Sigmoid colon (tissue), 6 donors: ENCODE measurements at regions not wholly inside any gene's neighbourhood (a gene's known extent, or its start where the extent isn't known, plus 50 kb on each side); places are given as distances from the start of the nearest gene placed in this dataset.

Experiments
- DNase-seq: peaks from one replicate; pipeline ENCODE4 v3.0.0-alpha.2; 2019
- H3K27ac ChIP-seq, 4 donors: fragments of 200-600 bp; sonication (generic); one replicate each; pipeline ENCODE4 v1.5.1; 2016 to 2019; ENCODE audit warnings: mild to moderate bottlenecking in 1 of 4
- H3K27me3 ChIP-seq, 3 donors: fragments of 200-600 bp; sonication (generic); one replicate each; pipeline ENCODE4 v1.5.1; 2019; ENCODE audit warnings: mild to moderate bottlenecking in 1 of 3
- H3K36me3 ChIP-seq, 4 donors: fragments of 200-600 bp; sonication (generic); one replicate each; pipeline ENCODE4 v1.5.1; 2016 to 2019
- H3K4me1 ChIP-seq, 4 donors: fragments of 200-600 bp; sonication (generic); one replicate each; pipeline ENCODE4 v1.5.1; 2017 to 2019
- H3K4me3 ChIP-seq, 4 donors: fragments of 200-600 bp; sonication (generic); one replicate each; pipeline ENCODE4 v1.5.1; 2017 to 2019; ENCODE audit warnings: mild to moderate bottlenecking in 2 of 4, moderate library complexity in 1 of 4
- H3K9me3 ChIP-seq, 4 donors: fragments of 200-600 bp in 3 of 4; sonication (generic) in 3 of 4; one replicate each; pipeline versions ENCODE4 v1.5.1 to v1.6.1; 2013 to 2019
- EP300 ChIP-seq, 4 donors: sonication (generic); formaldehyde crosslinking; IDR thresholded peaks; one replicate each; pipeline ENCODE4 v1.6.1; 2017; ENCODE audit warnings: antibody characterized with exemption in 4 of 4
- POLR2A ChIP-seq, 2 donors: fragments of 450-650 bp; IDR thresholded peaks; one replicate each; pipeline ENCODE4 v1.6.1; 2016; ENCODE audit warnings: antibody characterized with exemption in 2 of 2, mild to moderate bottlenecking in 2 of 2, moderate library complexity in 2 of 2
- POLR2AphosphoS5 ChIP-seq, 4 donors: sonication (generic); formaldehyde crosslinking; IDR thresholded peaks; one replicate each; pipeline ENCODE4 v1.6.1; 2017; ENCODE audit warnings: antibody characterized with exemption in 4 of 4
- WGBS, 2 donors: extraction: QIAGEN DNeasy Blood & Tissue Kit; methylation state at CpG; one replicate each; pipeline ENCODE4 v1.1.7; 2013; 5-methylcytosine and 5-hydroxymethylcytosine counted together
- intact Hi-C: fragments of 100-400 bp; cut with DNase I; formaldehyde crosslinking; loops from one replicate; pipeline ENCODE4 v1.15.1; 2023
- TF ChIP-seq, protein P1 (sequence below), 4 experiments: fragments of 450-650 bp in 3 of 4; fragments of 200-600 bp in 1 of 4; IDR thresholded peaks; one replicate each; pipeline ENCODE4 v1.5.1; 2016 to 2019; ENCODE audit warnings: antibody characterized with exemption in 4 of 4, mild to moderate bottlenecking in 3 of 4, moderate library complexity in 2 of 4
- donor health status: healthy with polysubstance abuse.
- donor health status: healthy.

DNA sequence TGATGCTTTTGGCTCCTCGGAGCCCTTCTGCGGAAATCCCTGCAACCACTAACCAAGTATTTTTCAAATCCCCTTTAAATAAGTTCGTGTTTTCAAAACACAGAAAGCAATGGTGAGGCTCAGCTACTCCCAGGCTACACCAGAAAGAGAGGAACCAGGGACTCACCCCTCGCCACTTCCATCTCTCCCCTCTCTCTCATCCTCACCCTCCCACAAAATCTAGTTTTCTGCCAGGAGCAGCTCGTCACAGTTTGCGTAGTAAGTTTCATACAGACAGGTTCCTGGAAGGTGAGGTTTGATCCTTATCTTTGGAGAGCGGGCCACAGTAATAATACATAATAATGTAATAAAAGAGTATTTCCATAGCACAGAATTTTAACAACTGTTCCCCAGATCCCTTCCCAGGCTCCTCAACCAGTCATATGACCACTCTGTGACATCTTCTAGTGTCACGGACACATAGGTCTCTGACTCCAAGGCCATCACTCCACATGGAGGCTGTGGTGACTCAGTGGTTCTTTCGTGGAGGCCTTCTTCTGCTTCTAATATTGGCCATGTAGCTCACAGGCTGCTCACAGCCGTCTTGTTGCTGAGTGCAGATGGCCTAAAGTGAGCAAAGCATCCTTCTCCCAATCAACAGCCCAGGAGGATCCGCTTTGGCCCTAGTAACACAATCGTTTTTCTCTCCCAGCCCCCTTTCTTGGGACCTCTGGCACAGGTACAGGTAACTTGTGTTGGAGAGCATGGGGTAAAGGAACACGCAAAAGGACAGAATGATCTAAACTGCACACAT is 295.7 kb downstream of the CDC5L start:
- intact Hi-C loops: no loop called here
- no peaks in the 10 kb centered on the region for H3K36me3 ChIP-seq
- H3K27ac ChIP-seq: no peak overlapping the region
- no peak for DNase-seq
- no peak for TF ChIP-seq POLR2A (IDR thresholded peaks at IDR 0.05)
- TF ChIP-seq, protein P1, sequence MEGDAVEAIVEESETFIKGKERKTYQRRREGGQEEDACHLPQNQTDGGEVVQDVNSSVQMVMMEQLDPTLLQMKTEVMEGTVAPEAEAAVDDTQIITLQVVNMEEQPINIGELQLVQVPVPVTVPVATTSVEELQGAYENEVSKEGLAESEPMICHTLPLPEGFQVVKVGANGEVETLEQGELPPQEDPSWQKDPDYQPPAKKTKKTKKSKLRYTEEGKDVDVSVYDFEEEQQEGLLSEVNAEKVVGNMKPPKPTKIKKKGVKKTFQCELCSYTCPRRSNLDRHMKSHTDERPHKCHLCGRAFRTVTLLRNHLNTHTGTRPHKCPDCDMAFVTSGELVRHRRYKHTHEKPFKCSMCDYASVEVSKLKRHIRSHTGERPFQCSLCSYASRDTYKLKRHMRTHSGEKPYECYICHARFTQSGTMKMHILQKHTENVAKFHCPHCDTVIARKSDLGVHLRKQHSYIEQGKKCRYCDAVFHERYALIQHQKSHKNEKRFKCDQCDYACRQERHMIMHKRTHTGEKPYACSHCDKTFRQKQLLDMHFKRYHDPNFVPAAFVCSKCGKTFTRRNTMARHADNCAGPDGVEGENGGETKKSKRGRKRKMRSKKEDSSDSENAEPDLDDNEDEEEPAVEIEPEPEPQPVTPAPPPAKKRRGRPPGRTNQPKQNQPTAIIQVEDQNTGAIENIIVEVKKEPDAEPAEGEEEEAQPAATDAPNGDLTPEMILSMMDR (IDR thresholded peaks at IDR 0.05): no peak
- no peak for TF ChIP-seq POLR2AphosphoS5 (IDR thresholded peaks at IDR 0.05)
- TF ChIP-seq EP300 (IDR thresholded peaks at IDR 0.05): no peak
- WGBS, 2 donors: 82 to 83% methylated on average over 13 of the region's 13 CpGs
- H3K4me3 ChIP-seq: no peak overlapping the region
- H3K27me3 ChIP-seq: no peaks in the 10 kb centered on the region
- no peaks in the 10 kb centered on the region for H3K4me1 ChIP-seq
- H3K9me3 ChIP-seq: peaks cover 0 to 3% (median 0%) of the 10 kb centered on the region in 4 donors

DNA sequence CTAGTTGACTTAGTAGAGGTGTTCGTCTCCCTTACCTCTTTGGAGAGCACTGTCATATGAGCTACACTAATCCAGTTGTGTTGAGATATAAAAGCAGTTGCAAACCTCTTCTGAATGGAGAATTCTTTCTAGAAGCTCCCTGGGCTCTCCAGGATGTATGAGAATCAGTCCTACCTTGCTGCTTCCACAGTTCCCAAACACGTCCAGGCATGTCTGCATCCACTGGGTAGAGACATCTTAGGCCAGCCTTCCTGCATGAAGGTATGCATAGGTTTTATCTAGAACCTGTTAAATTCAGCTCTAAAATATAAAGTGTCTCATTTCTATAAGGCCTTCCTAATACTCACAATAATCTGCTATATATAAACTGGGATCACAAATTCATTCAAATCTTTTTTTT is 297.7 kb downstream of the CDC5L start:
- WGBS, 2 donors: 88 to 89% methylated on average over 2 of the region's 2 CpGs

DNA sequence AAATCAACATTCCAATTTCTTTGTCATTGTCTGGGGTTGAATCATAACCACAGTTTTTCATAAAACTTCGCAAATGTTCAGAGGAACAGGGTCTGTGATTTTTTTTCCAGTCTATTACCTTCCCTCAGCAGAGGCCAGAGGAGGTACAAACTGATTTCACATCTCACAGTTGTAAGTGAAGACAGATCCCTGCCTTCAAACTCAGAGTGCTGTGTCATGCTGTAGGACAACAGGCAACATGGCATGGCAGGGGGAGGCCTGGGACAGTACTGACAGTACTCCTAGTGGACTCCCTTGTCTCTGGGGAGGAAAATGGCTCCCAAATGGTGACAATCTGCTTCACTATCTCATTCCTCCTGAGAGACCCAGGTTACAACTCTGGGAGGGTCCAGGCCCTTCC is 308.6 kb downstream of the CDC5L start:
- intact Hi-C loops: no loop called here
- Histone ChIP-seq H3K4me1 (peaks cover 0 to 16% (median 9%) of the 10 kb centered on the region in 4 donors), H3K36me3 (no peaks in the 10 kb centered on the region), H3K4me3 (no peak overlapping the region), H3K9me3 (no peaks in the 10 kb centered on the region), H3K27me3 (no peaks in the 10 kb centered on the region), H3K27ac (no peak overlapping the region)
- TF ChIP-seq, protein P1 (IDR thresholded peaks at IDR 0.05): no peak
- DNase-seq: no peak
- WGBS, 2 donors: 94 to 97% methylated on average over 1 of the region's 1 CpG

More for the DNA sequence above, 297.7 kb downstream of the CDC5L start:
- Histone ChIP-seq H3K27me3 (no peaks in the 10 kb centered on the region), H3K4me3 (no peak overlapping the region), H3K36me3 (no peaks in the 10 kb centered on the region), H3K27ac (no peak overlapping the region), H3K9me3 (peaks cover 0 to 3% (median 0%) of the 10 kb centered on the region in 4 donors), H3K4me1 (no peaks in the 10 kb centered on the region)
- TF ChIP-seq, protein P1 (IDR thresholded peaks at IDR 0.05): no peak
- no peak for TF ChIP-seq EP300 (IDR thresholded peaks at IDR 0.05)
- TF ChIP-seq POLR2A (IDR thresholded peaks at IDR 0.05): no peak
- no peak for TF ChIP-seq POLR2AphosphoS5 (IDR thresholded peaks at IDR 0.05)
- intact Hi-C loops: no loop called here
- no peak for DNase-seq

DNA sequence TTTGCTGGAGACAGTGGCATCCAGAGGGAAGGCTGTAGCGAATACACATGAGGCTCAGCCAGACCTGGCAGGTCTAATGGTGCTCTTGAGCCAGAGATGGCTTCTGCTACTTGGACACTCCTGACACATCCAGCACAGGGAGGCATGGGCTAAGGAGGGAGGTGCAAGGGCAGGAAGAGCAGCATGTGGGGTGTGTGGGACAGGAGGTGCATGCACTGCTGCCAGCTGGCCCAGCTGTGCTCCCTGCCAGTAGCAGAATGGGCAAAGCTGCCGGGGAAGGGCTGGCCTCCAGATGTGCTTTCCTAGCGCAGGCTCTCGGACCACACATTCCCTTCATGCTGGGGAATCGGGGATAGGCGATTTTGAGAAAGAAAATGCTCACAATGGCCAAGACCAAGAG is 309.2 kb downstream of the CDC5L start:
- Histone ChIP-seq H3K9me3 (no peaks in the 10 kb centered on the region), H3K4me3 (no peak overlapping the region), H3K4me1 (peaks cover 0 to 16% (median 9%) of the 10 kb centered on the region in 4 donors), H3K27ac (no peak overlapping the region), H3K36me3 (no peaks in the 10 kb centered on the region), H3K27me3 (no peaks in the 10 kb centered on the region)
- TF ChIP-seq POLR2A (IDR thresholded peaks at IDR 0.05): no peak
- no peak for TF ChIP-seq EP300 (IDR thresholded peaks at IDR 0.05)
- WGBS, 2 donors: 91% methylated on average over 6 of the region's 6 CpGs
- intact Hi-C loops: no loop called here
- no peak for DNase-seq

DNA sequence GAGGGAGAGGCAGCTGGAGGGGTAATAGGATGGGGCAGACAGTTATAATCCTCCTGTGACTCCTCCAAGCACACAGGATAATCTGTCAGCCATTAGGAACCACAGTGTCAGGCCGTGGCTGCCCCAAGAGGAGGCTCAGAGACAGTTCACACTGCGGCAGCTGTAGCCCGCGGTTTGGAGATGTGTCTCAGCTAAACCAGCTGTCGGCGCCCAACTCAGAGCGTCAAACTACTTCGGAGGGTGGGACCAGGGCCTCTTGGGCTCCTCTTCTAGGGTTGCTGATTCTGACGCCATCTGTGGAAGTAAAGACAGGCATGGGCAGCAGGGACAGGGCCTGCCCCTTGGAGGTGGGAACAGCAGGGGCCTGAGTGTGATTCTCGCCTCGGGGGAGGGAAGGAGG is 309.8 kb downstream of the CDC5L start:
- Histone ChIP-seq H3K27ac (no peak overlapping the region), H3K36me3 (no peaks in the 10 kb centered on the region), H3K4me3 (no peak overlapping the region), H3K9me3 (no peaks in the 10 kb centered on the region), H3K4me1 (peaks cover 0 to 16% (median 9%) of the 10 kb centered on the region in 4 donors), H3K27me3 (no peaks in the 10 kb centered on the region)
- intact Hi-C loops: no loop called here
- WGBS, 2 donors: 89% methylated on average over 11 of the region's 11 CpGs
- no peak for DNase-seq
- TF ChIP-seq POLR2AphosphoS5 (IDR thresholded peaks at IDR 0.05) (no peak), POLR2A (IDR thresholded peaks at IDR 0.05) (no peak), EP300 (IDR thresholded peaks at IDR 0.05) (no peak)
- TF ChIP-seq, protein P1 (IDR thresholded peaks at IDR 0.05): no peak
